ENCODE measurements at regions not wholly inside any gene's neighbourhood (a gene's known extent, or its start where the extent isn't known, plus 50 kb on each side); places are given as distances from the start of the nearest gene placed in this dataset.

DNA sequence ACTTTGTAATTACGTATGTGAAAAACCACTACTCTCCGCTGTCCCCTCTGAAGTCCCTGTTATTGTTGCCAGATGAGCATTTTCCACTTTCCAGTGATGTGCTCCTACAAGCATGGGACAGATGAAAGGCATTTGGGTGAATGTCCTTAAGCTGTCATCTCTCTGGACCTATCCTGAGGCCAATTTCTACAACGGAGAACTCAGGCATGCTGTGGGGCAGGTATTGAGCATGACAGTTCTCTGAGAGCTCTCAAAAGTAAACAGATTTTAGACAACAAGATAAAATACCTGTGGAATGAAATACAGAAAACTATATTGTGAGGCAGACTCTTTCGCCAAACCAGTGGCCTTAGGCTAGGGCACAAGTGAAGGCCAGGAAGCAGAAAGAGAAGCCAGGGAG lies 656.5 kb upstream of the NR2F2 start:
- no peak for DNase-seq (ENCODE audit: low spot score)
- TF ChIP-seq, protein P1, sequence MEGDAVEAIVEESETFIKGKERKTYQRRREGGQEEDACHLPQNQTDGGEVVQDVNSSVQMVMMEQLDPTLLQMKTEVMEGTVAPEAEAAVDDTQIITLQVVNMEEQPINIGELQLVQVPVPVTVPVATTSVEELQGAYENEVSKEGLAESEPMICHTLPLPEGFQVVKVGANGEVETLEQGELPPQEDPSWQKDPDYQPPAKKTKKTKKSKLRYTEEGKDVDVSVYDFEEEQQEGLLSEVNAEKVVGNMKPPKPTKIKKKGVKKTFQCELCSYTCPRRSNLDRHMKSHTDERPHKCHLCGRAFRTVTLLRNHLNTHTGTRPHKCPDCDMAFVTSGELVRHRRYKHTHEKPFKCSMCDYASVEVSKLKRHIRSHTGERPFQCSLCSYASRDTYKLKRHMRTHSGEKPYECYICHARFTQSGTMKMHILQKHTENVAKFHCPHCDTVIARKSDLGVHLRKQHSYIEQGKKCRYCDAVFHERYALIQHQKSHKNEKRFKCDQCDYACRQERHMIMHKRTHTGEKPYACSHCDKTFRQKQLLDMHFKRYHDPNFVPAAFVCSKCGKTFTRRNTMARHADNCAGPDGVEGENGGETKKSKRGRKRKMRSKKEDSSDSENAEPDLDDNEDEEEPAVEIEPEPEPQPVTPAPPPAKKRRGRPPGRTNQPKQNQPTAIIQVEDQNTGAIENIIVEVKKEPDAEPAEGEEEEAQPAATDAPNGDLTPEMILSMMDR (IDR thresholded peaks at IDR 0.05; ENCODE audit: borderline replicate concordance, control extremely low read depth, extremely low read depth, insufficient read depth, missing control alignments): no peak
- in situ Hi-C loops (cut with MboI; ENCODE audit: low sequenced_read_pairs, unreplicated experiment): no loop called here

DNA sequence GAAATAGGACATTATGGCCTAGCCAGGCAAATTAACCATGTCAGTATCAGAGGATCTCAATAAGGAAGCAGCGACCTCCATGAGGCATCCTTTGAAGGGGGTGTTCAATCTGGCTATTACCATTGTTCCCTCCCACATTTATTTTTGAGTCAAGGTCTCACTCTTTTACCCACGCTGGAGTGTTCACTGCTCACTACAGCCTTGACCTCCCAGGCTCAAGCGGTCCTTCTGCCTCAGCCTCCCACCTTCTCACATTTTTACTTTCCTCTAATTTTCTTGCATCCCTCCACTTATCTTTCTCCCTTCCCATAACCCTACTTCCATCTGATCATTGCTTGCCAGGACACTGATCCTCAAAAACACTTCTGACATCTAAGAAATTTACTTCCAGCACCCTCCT lies 654.0 kb upstream of the NR2F2 start:
- DNase-seq (ENCODE audit: low spot score): no peak
- in situ Hi-C loops (cut with MboI; ENCODE audit: low sequenced_read_pairs, unreplicated experiment): no loop called here
- TF ChIP-seq, protein P1 (IDR thresholded peaks at IDR 0.05; ENCODE audit: borderline replicate concordance, control extremely low read depth, extremely low read depth, insufficient read depth, missing control alignments): no peak

GRCh38 chr15:95679847-95680582 lies 650.5 kb upstream of the NR2F2 start:
- TF ChIP-seq, protein P1 (IDR thresholded peaks at IDR 0.05; ENCODE audit: borderline replicate concordance, control extremely low read depth, extremely low read depth, insufficient read depth, missing control alignments): no peak
- no peak for DNase-seq (ENCODE audit: low spot score)
- in situ Hi-C loops (cut with MboI; ENCODE audit: low sequenced_read_pairs, unreplicated experiment): no loop called here

DNA sequence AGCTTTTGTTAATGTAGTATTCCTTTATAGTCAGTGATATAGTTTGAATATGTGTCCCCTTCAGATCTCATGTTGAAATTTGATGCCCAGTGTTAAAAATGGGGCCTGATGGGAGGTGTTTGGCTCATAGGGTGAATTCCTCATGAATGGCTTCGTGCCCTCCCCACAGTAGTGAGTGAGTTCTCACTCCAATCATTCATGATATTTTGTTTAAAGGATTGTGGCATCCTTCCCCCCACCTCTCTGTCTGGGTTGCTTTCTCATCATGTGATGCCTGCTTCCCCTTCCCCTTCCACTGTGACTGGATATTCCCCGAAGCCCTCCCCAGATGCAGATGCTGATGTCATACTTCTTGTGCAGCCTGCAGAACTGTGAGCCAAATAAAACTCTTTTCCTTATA lies 649.8 kb upstream of the NR2F2 start:
- no peak for DNase-seq (ENCODE audit: low spot score)
- in situ Hi-C loops (cut with MboI; ENCODE audit: low sequenced_read_pairs, unreplicated experiment): no loop called here
- TF ChIP-seq, protein P1 (IDR thresholded peaks at IDR 0.05; ENCODE audit: borderline replicate concordance, control extremely low read depth, extremely low read depth, insufficient read depth, missing control alignments): no peak

GRCh38 chr15:95681836-95682544 lies 648.5 kb upstream of the NR2F2 start:
- DNase-seq (ENCODE audit: low spot score): no peak
- TF ChIP-seq, protein P1 (IDR thresholded peaks at IDR 0.05; ENCODE audit: borderline replicate concordance, control extremely low read depth, extremely low read depth, insufficient read depth, missing control alignments): no peak
- in situ Hi-C loops (cut with MboI; ENCODE audit: low sequenced_read_pairs, unreplicated experiment): no loop called here

- TF ChIP-seq, protein P1 (IDR thresholded peaks at IDR 0.05; ENCODE audit: borderline replicate concordance, control extremely low read depth, extremely low read depth, insufficient read depth, missing control alignments): no peak
- in situ Hi-C loops (cut with MboI; ENCODE audit: low sequenced_read_pairs, unreplicated experiment): no loop called here
- no peak for DNase-seq (ENCODE audit: low spot score)
Measured at GRCh38 chr15:95684126-95684525, 646.4 kb upstream of the NR2F2 start.
